Endothelial cell of umbilical vein (primary cell): ENCODE measurements at regions not wholly inside any gene's neighbourhood (a gene's known extent, or its start where the extent isn't known, plus 50 kb on each side); places are given as distances from the start of the nearest gene placed in this dataset.

Experiments used
- CTCF ChIP-seq, 2 donors: IDR thresholded peaks; 1 replicate in 1 of 2; 2 replicates in 1 of 2; pipeline ENCODE4 v1.5.1; 2011; ENCODE audit warnings: low read length in 2 of 2, mild to moderate bottlenecking in 2 of 2, moderate library complexity in 2 of 2, control low read depth in 1 of 2, inconsistent platforms in 1 of 2, low read depth in 1 of 2; ENCODE audit not compliant: insufficient read depth in 1 of 2; ENCODE audit errors: extremely low read depth in 1 of 2
- POLR2A ChIP-seq: IDR thresholded peaks from 2 replicates; pipeline ENCODE4 v1.6.1; 2012; ENCODE audit warnings: low read depth, mild to moderate bottlenecking, control low read depth, low read length
- TF ChIP-seq, protein P1 (sequence below): IDR thresholded peaks from 2 replicates; pipeline ENCODE4 v1.6.1; 2011; ENCODE audit not compliant: insufficient read depth, insufficient read length

DNA sequence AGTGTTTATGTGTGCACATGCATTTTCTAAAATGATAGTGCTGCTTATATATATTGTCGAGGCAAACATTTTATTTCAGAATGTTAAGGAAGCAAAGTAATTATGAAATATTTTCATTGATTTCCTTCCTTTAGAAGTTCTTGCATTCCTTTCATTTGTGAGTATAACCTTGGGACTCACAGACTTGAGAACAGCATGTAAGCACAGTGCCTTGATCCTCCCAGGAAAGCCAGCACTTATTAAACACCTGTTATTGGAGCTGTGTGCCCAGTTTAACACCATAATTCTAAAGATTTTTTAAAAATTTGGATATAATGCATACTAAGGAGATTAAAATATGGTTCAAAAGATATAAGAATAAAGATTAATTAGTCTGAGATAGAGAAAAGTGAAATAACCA is 554.4 kb upstream of the FAM98A start:
- TF ChIP-seq CTCF (IDR thresholded peaks at IDR 0.05; ENCODE audit: extremely low read depth in 1 of 2, insufficient read depth in 1 of 2, low read depth in 1 of 2, low read length in 2 of 2) (no peak), POLR2A (no peak)
- TF ChIP-seq, protein P1, sequence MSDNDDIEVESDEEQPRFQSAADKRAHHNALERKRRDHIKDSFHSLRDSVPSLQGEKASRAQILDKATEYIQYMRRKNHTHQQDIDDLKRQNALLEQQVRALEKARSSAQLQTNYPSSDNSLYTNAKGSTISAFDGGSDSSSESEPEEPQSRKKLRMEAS, result no peak
